ENCODE measurements at regions not wholly inside any gene's neighbourhood (a gene's known extent, or its start where the extent isn't known, plus 50 kb on each side); places are given as distances from the start of the nearest gene placed in this dataset.

- DNase-seq (ENCODE audit: low spot score): no peak
- TF ChIP-seq, protein P1, sequence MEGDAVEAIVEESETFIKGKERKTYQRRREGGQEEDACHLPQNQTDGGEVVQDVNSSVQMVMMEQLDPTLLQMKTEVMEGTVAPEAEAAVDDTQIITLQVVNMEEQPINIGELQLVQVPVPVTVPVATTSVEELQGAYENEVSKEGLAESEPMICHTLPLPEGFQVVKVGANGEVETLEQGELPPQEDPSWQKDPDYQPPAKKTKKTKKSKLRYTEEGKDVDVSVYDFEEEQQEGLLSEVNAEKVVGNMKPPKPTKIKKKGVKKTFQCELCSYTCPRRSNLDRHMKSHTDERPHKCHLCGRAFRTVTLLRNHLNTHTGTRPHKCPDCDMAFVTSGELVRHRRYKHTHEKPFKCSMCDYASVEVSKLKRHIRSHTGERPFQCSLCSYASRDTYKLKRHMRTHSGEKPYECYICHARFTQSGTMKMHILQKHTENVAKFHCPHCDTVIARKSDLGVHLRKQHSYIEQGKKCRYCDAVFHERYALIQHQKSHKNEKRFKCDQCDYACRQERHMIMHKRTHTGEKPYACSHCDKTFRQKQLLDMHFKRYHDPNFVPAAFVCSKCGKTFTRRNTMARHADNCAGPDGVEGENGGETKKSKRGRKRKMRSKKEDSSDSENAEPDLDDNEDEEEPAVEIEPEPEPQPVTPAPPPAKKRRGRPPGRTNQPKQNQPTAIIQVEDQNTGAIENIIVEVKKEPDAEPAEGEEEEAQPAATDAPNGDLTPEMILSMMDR (IDR thresholded peaks at IDR 0.05; ENCODE audit: extremely low read depth, missing control alignments): no peak
Measured at GRCh38 chr9:135219676-135220600, 132.5 kb downstream of the OLFM1 start.

- DNase-seq (ENCODE audit: low spot score): no peak
- TF ChIP-seq, protein P1 (IDR thresholded peaks at IDR 0.05; ENCODE audit: extremely low read depth, missing control alignments): no peak
Measured at GRCh38 chr9:135220601-135221575, 133.4 kb downstream of the OLFM1 start.

DNA sequence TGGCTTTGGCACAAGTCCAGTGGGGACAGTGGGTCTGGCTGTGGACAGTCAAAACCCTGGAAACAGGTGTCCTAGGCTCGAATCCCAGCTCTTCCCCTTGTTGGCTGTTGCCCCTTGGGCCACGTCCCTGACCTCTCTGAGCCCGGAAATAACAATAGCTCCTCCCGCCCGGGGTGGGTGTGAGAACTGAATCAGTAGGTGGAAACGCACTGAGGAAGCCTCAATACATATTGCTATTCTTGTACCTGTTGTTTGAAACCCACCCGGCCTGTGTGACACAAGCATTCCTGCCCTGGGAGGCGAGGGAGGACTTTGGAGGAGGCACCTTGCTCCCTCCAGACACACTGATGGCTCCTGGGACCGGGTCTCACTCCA, 134.1 kb downstream of the OLFM1 start:
- TF ChIP-seq, protein P1 (IDR thresholded peaks at IDR 0.05; ENCODE audit: extremely low read depth, missing control alignments): no peak
- DNase-seq (ENCODE audit: low spot score): no peak

DNA sequence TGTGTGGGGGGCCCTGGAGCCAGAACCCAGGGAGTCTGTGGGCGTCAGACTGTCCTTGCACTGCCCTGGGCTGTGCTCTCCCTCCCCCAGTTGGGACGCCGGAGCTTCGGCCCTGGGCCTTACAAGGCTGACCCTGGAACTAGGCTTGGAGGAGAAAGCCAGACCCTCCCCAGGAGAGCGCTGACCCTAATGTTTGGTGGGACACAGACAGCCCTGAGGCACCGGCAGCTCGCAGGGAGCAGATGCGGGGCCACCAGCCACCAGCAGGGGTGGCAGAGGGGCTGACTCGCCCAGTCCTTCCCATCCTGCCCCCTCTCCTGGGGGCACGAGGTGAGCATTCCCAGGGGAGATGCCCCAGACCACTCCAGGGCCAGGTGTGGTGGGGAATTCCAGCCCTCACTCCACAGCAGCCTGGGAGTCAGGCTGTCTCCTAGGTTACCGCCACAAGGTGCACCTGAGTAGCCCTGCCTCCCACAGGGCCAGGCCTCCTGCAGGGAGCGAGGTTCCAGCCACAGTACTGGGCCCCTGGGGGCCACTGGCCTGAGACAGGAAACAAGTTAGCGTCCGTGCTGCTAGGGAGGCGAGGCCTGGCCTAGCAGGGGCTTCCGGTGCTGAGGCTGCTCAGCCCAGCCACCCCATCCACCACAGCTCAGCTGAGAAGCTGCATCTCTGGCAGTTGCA, 134.6 kb downstream of the OLFM1 start:
- TF ChIP-seq, protein P1 (IDR thresholded peaks at IDR 0.05; ENCODE audit: extremely low read depth, missing control alignments): no peak
- DNase-seq (ENCODE audit: low spot score): no peak

GRCh38 chr9:135222881-135223760, 135.7 kb downstream of the OLFM1 start:
- TF ChIP-seq, protein P1 (IDR thresholded peaks at IDR 0.05; ENCODE audit: extremely low read depth, missing control alignments): no peak
- DNase-seq (ENCODE audit: low spot score): no peak

DNA sequence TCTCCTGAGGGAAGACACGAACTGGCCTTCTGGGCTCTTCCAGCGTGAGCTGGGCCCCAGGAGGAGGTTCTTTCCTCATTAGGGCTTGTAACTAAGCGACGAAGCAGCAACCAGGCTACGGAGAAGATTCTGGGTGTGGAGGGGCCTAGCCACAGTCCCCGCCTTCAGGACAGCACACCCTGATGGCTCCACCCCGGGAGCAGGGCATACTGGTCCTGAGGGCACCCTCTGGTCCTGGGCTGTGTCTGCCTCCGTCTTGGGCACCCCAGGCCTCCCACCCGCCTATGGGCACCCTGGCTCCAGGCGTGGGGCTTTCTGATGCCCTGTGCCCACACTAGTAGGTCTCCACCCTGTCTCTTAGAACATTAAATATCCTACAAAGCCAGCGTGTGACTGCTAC, 136.4 kb downstream of the OLFM1 start:
- TF ChIP-seq, protein P1 (IDR thresholded peaks at IDR 0.05; ENCODE audit: extremely low read depth, missing control alignments): no peak
- DNase-seq (ENCODE audit: low spot score): no peak
